ENCODE measurements at regions not wholly inside any gene's neighbourhood (a gene's known extent, or its start where the extent isn't known, plus 50 kb on each side); places are given as distances from the start of the nearest gene placed in this dataset.
A peak's percentile ranks its signal among the peaks of the same experiment; 100 is the strongest.

DNA sequence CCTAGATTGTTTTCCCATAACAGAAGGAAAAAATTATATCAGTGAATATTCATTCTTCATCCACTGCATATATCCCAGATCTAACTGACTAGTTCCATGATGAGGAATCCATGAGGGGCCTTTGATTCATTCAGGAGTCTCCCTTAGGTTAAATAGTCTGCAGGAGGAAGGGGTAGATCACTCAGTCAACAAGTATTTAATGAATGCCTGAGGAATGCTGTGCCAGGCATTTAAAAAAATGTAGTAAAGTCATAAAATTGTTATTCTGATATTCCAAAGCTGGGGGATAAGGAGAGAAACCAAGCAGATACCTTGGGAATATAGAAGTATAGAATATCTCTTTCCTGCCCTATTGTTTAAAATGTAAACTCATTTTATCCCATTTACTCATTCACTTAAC, 216.2 kb upstream of the CAND1 start:
- Histone ChIP-seq H3K27ac (no peak overlapping the region), H3K27me3 (no peaks in the 10 kb centered on the region), H3K9ac (ENCODE audit: low read depth in 2 of 2, low read length in 2 of 2) (no peak overlapping the region), H3K4me3 (no peak overlapping the region), H3K9me3 (no peaks in the 10 kb centered on the region), H3K4me1 (no peaks in the 10 kb centered on the region), H3K36me3 (no peaks in the 10 kb centered on the region)
- DNase-seq = no peak
- intact Hi-C loops (cut with DNase I) = no loop called here
- TF ChIP-seq, protein P1, sequence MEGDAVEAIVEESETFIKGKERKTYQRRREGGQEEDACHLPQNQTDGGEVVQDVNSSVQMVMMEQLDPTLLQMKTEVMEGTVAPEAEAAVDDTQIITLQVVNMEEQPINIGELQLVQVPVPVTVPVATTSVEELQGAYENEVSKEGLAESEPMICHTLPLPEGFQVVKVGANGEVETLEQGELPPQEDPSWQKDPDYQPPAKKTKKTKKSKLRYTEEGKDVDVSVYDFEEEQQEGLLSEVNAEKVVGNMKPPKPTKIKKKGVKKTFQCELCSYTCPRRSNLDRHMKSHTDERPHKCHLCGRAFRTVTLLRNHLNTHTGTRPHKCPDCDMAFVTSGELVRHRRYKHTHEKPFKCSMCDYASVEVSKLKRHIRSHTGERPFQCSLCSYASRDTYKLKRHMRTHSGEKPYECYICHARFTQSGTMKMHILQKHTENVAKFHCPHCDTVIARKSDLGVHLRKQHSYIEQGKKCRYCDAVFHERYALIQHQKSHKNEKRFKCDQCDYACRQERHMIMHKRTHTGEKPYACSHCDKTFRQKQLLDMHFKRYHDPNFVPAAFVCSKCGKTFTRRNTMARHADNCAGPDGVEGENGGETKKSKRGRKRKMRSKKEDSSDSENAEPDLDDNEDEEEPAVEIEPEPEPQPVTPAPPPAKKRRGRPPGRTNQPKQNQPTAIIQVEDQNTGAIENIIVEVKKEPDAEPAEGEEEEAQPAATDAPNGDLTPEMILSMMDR (IDR thresholded peaks at IDR 0.05) = no peak

DNA sequence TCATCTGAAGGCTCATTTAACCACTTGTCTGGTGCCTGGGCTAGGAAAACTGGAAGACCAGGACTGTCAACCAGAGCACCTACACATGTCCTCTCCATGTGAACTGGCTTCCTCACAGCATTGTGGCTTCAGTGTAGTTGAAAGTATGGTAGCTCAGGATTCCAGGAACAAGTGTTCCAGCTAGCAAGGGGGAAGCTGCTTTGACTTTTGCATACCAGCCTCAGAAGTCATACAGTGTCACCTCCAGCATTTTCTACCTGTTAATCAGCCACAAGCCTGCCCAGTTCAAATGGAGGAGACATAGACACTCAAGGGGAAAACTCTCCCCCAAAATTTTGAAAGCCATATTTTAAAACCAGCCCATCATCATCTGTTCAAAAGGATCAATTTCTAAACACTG, 212.8 kb upstream of the CAND1 start:
- H3K27me3 ChIP-seq = no peaks in the 10 kb centered on the region
- no peak overlapping the region for H3K4me3 ChIP-seq
- no peak for DNase-seq
- H3K9me3 ChIP-seq = no peaks in the 10 kb centered on the region
- no peak overlapping the region for H3K27ac ChIP-seq
- intact Hi-C loops (cut with DNase I) = no loop called here
- H3K36me3 ChIP-seq = no peaks in the 10 kb centered on the region
- TF ChIP-seq, protein P1 (IDR thresholded peaks at IDR 0.05) = no peak
- H3K9ac ChIP-seq (ENCODE audit: low read depth in 2 of 2, low read length in 2 of 2) = no peak overlapping the region
- H3K4me1 ChIP-seq = no peaks in the 10 kb centered on the region

DNA sequence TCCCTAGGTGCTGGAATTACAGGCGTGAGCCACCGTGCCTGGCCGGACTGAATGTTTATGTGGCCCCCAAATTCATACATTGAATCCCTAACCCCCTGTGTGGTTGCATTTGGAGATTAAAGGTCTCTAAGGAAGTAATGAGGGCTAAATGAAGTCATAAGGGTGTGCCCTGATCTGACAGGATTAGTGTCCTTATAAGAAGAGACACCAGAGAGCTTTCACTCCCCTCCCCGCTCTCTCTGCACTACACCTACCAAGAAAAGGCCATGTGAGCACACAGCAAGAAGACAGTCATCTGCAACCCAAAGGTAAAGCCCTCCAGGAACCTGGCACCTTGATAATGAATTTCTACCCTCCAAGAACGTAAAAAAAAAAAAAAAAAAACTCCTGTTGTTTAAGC, 212.1 kb upstream of the CAND1 start:
- Histone ChIP-seq H3K27me3 (no peaks in the 10 kb centered on the region), H3K4me3 (no peak overlapping the region), H3K4me1 (no peaks in the 10 kb centered on the region), H3K27ac (no peak overlapping the region), H3K9me3 (no peaks in the 10 kb centered on the region), H3K36me3 (no peaks in the 10 kb centered on the region), H3K9ac (ENCODE audit: low read depth in 2 of 2, low read length in 2 of 2) (no peak overlapping the region)
- no peak for DNase-seq
- TF ChIP-seq, protein P1 (IDR thresholded peaks at IDR 0.05) = no peak
- intact Hi-C loops (cut with DNase I) = no loop called here

DNA sequence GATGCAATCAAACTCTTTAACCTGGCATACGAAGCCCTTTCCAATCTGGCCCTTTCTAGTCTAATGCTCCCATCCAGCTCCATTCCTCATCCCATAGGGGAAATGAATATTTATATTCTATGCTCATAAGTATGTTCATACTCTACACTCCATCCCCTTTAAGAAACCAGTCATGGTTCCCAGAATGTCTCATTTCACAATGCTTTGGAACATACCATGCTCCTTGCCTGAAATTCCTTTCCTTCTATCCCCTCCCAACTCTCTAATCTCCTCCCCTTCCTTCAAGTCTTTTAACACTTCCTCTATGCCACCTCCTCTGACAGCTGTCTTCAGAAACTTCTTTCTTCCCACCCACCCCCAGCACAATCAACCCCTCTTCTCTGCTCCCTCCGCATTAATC, 207.0 kb upstream of the CAND1 start:
- Histone ChIP-seq H3K27me3 (no peaks in the 10 kb centered on the region), H3K9me3 (no peaks in the 10 kb centered on the region), H3K36me3 (no peaks in the 10 kb centered on the region), H3K4me1 (no peaks in the 10 kb centered on the region), H3K9ac (ENCODE audit: low read depth in 2 of 2, low read length in 2 of 2) (no peak overlapping the region), H3K27ac (no peak overlapping the region), H3K4me3 (no peak overlapping the region)
- intact Hi-C loops (cut with DNase I) = no loop called here
- DNase-seq = no peak
- TF ChIP-seq, protein P1 (IDR thresholded peaks at IDR 0.05) = no peak

DNA sequence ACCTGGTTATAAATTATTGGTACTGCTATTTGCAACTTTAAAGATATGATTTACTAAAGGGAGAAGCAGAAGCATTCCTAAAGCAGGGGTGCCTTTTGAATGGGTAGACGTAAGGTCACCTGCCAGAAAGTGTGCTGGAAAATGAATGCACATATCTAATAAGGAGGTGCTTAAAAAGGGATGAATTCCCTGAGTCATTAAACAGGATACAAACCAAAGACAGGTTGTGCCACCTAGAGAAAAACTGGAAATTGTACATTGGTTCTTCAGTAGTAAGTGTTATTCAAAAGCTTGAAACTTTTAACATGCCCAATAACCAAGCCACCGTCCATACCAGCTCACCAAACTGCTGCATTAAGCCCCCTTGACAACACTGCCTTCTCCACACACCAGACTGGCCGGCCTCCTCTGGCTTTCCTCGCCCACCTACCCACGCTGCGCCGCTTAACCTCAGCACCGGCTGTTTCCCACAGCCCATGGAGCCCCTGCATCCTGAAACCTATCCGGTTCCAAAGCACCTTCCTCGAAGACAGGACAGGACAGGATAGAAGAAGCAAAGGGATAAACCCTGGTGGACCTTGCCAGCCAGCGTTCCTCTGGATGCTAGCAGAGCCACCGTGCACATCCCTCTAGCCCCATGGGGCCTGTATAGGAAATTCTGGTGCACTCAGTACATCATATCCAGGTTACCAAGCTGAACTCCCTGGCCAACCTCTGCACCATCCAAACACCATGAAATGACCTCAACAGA, 201.5 kb upstream of the CAND1 start:
- TF ChIP-seq, protein P1 (IDR thresholded peaks at IDR 0.05) = no peak
- Histone ChIP-seq H3K9me3 (no peaks in the 10 kb centered on the region), H3K27ac (no peak overlapping the region), H3K4me3 (no peak overlapping the region), H3K36me3 (no peaks in the 10 kb centered on the region), H3K4me1 (no peaks in the 10 kb centered on the region), H3K9ac (ENCODE audit: low read depth in 2 of 2, low read length in 2 of 2) (peak overlapping the region in 1 of 2 donors; percentile 28), H3K27me3 (no peaks in the 10 kb centered on the region)
- intact Hi-C loops (cut with DNase I) = no loop called here
- DNase-seq = no peak
